ENCODE measurements at regions not wholly inside any gene's neighbourhood (a gene's known extent, or its start where the extent isn't known, plus 50 kb on each side); places are given as distances from the start of the nearest gene placed in this dataset.

DNA sequence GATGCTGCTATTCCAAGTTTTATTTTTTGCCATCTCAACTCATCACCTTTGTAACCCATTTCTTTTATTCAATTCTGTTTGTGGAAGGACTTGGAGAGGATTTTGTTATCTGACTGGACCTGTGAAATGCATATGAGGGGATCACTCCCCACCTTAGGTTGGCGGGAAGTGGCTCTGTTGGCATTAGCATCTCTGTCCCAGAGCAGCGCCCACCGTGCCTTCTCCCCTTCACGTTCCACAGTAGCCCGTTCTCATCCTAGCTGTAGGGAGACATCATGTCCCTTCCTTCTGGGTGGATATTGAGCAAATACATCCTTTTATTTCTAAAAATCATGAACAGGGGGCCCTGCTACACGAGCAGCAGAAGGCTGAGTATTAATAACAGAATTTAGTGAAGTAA lies 330.4 kb downstream of the RFC3 start:
- H3K4me3 ChIP-seq (ENCODE audit: low read length) = no peak overlapping the region
- no peaks in the 10 kb centered on the region for H3K79me2 ChIP-seq (ENCODE audit: low read length)
- no peak overlapping the region for H2AFZ ChIP-seq (ENCODE audit: low read depth, low read length)
- H3K4me1 ChIP-seq (ENCODE audit: low read length) = no peaks in the 10 kb centered on the region
- H3K27me3 ChIP-seq (ENCODE audit: low read depth, low read length) = no peaks in the 10 kb centered on the region
- no peak overlapping the region for H3K27ac ChIP-seq (ENCODE audit: low read length)
- no peaks in the 10 kb centered on the region for H4K20me1 ChIP-seq (ENCODE audit: insufficient read depth, low read length)
- no peak overlapping the region for H3K9ac ChIP-seq (ENCODE audit: low read length)
- no peak overlapping the region for H3K4me2 ChIP-seq (ENCODE audit: low read length)
- no peaks in the 10 kb centered on the region for H3K36me3 ChIP-seq (replicated peaks; ENCODE audit: low read depth, low read length)
- no peaks in the 10 kb centered on the region for H3K9me3 ChIP-seq (ENCODE audit: insufficient read depth, low read length)
- TF ChIP-seq CTCF (IDR thresholded peaks at IDR 0.05; ENCODE audit: low read depth, low read length) = no peak
- TF ChIP-seq EZH2phosphoT487 (IDR thresholded peaks at IDR 0.05; ENCODE audit: low read depth) = no peak

- Histone ChIP-seq H3K4me3 (ENCODE audit: low read length) (no peak overlapping the region), H2AFZ (ENCODE audit: low read depth, low read length) (no peak overlapping the region), H3K79me2 (ENCODE audit: low read length) (no peaks in the 10 kb centered on the region), H4K20me1 (ENCODE audit: insufficient read depth, low read length) (no peaks in the 10 kb centered on the region), H3K27ac (ENCODE audit: low read length) (no peak overlapping the region), H3K36me3 (replicated peaks; ENCODE audit: low read depth, low read length) (no peaks in the 10 kb centered on the region), H3K4me1 (ENCODE audit: low read length) (peaks cover 9% of the 10 kb centered on the region), H3K27me3 (ENCODE audit: low read depth, low read length) (no peaks in the 10 kb centered on the region), H3K4me2 (ENCODE audit: low read length) (no peak overlapping the region), H3K9me3 (ENCODE audit: insufficient read depth, low read length) (no peaks in the 10 kb centered on the region), H3K9ac (ENCODE audit: low read length) (no peak overlapping the region)
- no peak for TF ChIP-seq EZH2phosphoT487 (IDR thresholded peaks at IDR 0.05; ENCODE audit: low read depth)
These were observed 333.9 kb downstream of the RFC3 start for GRCh38 chr13:34151885-34152284.

DNA sequence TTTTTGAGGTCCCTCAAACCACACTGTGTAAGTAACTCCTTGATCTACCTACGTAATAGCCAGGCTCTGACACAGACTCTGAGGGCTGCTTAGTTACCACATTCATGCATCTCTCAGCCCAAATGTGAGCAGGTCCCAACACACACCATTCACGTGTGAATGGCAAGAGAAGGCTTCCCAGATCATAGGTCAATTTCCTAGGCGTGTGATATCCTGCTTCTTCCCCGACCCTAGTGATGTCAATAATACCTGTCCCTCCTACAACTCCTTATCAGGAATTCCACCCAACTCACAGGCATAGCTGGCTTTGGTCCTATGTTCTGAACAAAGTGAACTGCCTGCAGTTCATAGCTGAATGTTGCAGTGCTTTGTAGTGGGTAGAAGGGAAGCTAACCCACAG lies 334.5 kb downstream of the RFC3 start:
- Histone ChIP-seq H3K4me3 (ENCODE audit: low read length) (no peak overlapping the region), H2AFZ (ENCODE audit: low read depth, low read length) (no peak overlapping the region), H3K36me3 (replicated peaks; ENCODE audit: low read depth, low read length) (no peaks in the 10 kb centered on the region), H3K9ac (ENCODE audit: low read length) (no peak overlapping the region), H3K27ac (ENCODE audit: low read length) (no peak overlapping the region), H3K9me3 (ENCODE audit: insufficient read depth, low read length) (no peaks in the 10 kb centered on the region), H3K4me1 (ENCODE audit: low read length) (peaks cover 14% of the 10 kb centered on the region), H3K4me2 (ENCODE audit: low read length) (no peak overlapping the region), H3K79me2 (ENCODE audit: low read length) (no peaks in the 10 kb centered on the region), H3K27me3 (ENCODE audit: low read depth, low read length) (no peaks in the 10 kb centered on the region), H4K20me1 (ENCODE audit: insufficient read depth, low read length) (no peaks in the 10 kb centered on the region)
- TF ChIP-seq CTCF (IDR thresholded peaks at IDR 0.05; ENCODE audit: low read depth, low read length) (no peak), EZH2phosphoT487 (IDR thresholded peaks at IDR 0.05; ENCODE audit: low read depth) (no peak)

DNA sequence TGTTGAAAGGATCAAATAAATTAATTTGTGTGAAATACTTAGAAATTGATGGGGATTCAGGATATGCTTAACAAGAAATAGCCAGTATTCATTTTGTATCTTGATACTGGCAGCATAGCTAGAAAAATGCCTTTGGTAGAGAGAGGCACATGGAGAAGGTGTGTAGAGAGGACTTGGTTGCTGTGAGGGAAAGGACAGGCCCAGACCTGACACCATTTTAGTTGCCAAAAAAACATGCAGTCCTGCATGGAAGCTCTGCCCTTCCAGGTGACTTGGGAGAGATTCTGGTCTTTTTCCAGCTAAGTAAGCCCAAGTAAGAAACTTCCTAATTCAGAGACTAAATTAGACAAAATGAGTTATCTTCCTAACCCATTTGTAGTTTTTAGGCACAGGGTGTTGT lies 335.0 kb downstream of the RFC3 start:
- peaks cover 20% of the 10 kb centered on the region for H3K4me1 ChIP-seq (ENCODE audit: low read length)
- no peak for TF ChIP-seq CTCF (IDR thresholded peaks at IDR 0.05; ENCODE audit: low read depth, low read length)
- no peak for TF ChIP-seq EZH2phosphoT487 (IDR thresholded peaks at IDR 0.05; ENCODE audit: low read depth)
- H3K9ac ChIP-seq (ENCODE audit: low read length) = no peak overlapping the region
- no peak overlapping the region for H3K4me2 ChIP-seq (ENCODE audit: low read length)
- no peak overlapping the region for H3K4me3 ChIP-seq (ENCODE audit: low read length)
- H3K79me2 ChIP-seq (ENCODE audit: low read length) = no peaks in the 10 kb centered on the region
- H2AFZ ChIP-seq (ENCODE audit: low read depth, low read length) = no peak overlapping the region
- H3K27ac ChIP-seq (ENCODE audit: low read length) = no peak overlapping the region
- no peaks in the 10 kb centered on the region for H3K27me3 ChIP-seq (ENCODE audit: low read depth, low read length)
- no peaks in the 10 kb centered on the region for H3K36me3 ChIP-seq (replicated peaks; ENCODE audit: low read depth, low read length)
- H3K9me3 ChIP-seq (ENCODE audit: insufficient read depth, low read length) = no peaks in the 10 kb centered on the region
- H4K20me1 ChIP-seq (ENCODE audit: insufficient read depth, low read length) = no peaks in the 10 kb centered on the region

Data from OCI-LY3 (cell line).